C4-2B (cell line): ENCODE measurements at regions not wholly inside any gene's neighbourhood (a gene's known extent, or its start where the extent isn't known, plus 50 kb on each side); places are given as distances from the start of the nearest gene placed in this dataset.

Experiments
- H3K27ac ChIP-seq: fragments of 450-650 bp; 2 replicates; pipeline ENCODE4 v1.5.1; 2017
- ZFX ChIP-seq: fragments of 450-650 bp; IDR thresholded peaks from 2 replicates; pipeline ENCODE4 v1.6.1; 2017
- TF ChIP-seq, protein P1 (sequence below): fragments of 450-650 bp; conservative IDR thresholded peaks from 2 replicates; pipeline ENCODE4 v1.5.1; 2017; ENCODE audit warnings: mild to moderate bottlenecking

DNA sequence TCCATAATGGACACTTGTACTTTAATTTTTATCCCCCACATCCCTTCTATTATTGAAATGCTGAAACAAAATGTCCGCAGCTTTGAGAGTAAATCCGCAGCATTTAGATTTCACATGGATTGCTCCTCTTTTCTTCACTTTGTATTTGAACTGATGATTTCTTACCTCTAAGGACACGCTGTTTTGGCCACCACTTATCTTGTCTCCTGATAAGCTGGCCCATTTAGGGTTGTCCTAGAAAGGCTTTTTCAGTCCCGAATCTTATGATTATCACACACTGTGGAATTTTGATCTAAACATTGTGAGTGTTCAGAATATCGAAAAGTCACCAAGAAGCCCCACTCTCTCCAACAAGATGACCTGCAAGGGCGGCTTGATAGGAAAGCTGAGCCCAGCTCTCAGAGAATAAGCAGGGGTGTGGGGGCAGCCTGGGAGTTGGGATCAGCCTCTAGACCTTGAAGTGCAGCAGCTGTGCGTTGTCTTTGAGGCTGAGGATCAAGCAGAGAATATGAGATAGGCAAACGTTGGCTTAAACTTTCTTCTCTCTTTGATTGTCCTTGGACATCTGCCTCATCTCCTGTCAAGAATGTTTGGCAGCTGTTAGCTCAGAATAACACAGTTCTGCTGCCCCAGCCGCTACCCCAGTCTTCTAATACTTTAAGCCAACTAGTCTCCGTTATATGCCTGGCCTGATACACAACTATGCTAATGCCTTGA is 399.7 kb upstream of the NR2F2 start:
- no peak for TF ChIP-seq ZFX
- H3K27ac ChIP-seq, result no peak overlapping the region

DNA sequence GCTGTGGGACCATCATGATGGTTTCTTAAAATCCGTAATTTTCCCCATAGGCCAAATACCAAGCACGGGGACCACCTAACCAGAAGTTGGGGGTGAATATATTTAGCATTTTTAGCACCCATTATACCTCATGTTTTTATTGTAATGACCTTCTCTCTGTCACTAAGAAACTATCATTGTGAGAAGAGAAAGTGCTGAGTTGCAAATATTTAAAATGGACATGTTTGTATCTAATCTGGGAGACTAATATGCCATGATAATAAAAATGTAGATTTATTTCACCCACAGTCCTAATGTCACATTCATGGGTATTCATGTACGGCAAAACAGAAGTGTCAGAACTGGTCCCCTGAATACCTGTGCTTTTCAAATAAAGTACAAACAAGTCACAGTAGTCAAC is 398.9 kb upstream of the NR2F2 start:
- TF ChIP-seq, protein P1, sequence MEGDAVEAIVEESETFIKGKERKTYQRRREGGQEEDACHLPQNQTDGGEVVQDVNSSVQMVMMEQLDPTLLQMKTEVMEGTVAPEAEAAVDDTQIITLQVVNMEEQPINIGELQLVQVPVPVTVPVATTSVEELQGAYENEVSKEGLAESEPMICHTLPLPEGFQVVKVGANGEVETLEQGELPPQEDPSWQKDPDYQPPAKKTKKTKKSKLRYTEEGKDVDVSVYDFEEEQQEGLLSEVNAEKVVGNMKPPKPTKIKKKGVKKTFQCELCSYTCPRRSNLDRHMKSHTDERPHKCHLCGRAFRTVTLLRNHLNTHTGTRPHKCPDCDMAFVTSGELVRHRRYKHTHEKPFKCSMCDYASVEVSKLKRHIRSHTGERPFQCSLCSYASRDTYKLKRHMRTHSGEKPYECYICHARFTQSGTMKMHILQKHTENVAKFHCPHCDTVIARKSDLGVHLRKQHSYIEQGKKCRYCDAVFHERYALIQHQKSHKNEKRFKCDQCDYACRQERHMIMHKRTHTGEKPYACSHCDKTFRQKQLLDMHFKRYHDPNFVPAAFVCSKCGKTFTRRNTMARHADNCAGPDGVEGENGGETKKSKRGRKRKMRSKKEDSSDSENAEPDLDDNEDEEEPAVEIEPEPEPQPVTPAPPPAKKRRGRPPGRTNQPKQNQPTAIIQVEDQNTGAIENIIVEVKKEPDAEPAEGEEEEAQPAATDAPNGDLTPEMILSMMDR, result no peak
- no peak for TF ChIP-seq ZFX
- no peak overlapping the region for H3K27ac ChIP-seq

DNA sequence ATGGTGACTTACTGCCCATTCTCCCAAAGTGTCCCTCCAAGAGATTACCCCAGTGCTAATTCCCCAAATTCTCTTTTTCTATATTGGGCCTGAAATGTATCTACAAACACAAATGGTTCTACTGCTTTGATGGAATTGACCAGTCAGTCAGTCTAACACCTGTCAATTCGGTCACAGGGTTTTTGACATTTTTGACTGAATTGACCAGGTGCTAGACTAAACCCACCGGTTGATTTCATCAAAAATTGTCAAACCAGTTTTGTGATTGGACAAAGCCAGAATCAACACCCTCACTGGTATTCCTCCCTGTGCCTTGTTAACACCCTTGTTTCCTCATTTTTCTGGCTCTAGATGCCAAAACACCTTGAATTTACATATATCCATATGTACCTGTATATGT is 398.4 kb upstream of the NR2F2 start:
- TF ChIP-seq, protein P1, result no peak
- no peak for TF ChIP-seq ZFX

DNA sequence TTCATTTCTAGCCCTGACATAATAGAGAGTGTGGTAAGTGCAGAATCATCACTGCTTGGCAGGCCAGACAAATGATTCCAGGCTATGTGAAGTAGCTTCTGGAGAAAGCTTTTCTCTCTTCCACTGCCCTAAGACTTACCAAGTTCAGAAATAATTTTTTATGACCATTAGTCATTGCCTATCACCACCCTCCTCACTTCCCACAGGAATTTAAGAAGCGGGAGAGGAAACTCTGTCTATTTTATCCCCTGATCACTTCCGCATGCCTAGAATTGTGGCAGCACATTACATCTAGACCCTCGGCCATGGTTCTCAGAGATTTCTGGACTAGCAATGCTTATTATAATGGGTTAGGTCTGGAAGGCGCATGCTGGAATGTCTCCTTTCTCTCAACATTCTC is 397.8 kb upstream of the NR2F2 start:
- H3K27ac ChIP-seq, result no peak overlapping the region
- TF ChIP-seq, protein P1, result no peak
- no peak for TF ChIP-seq ZFX

More for the DNA sequence above, 398.4 kb upstream of the NR2F2 start:
- no peak overlapping the region for H3K27ac ChIP-seq

DNA sequence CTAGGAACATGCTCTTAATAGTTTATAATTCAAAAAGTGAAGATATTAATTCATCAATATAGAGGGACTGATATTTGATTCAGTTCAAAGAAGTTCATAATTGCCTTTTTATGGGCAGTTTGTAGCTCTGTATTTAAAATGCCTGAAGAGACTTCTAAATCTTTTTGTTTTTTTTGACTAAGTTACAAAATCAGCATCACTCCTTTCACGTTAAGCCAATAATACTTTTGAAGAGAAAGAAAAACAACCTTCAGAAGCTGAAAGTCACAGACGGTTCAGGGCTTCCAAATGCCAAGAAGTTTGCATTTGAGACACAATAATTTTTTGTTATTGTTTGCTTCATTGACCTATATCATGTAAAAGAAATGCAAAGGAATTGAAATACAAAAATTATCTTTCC is 394.6 kb upstream of the NR2F2 start:
- no peak for TF ChIP-seq ZFX
- TF ChIP-seq, protein P1, result no peak
- H3K27ac ChIP-seq, result no peak overlapping the region

DNA sequence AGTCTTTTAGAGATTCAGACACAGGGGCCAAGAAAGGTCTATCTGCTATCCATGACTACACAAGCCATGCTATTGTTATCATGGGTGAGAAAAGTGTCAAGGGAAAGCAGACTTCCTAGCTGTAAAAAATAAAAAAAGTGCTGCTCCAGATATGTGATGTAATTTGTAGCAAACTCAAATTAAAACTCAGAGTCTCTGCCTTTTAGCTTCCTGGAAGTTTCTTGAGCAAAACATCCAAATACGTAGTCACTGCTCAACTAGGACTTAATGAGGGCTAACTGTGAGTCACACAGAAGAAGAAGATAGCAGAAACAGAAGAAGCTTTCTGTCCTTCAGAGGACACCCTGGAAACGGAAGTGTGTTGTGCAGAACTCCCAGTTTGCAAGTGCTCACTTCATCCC is 393.4 kb upstream of the NR2F2 start:
- no peak overlapping the region for H3K27ac ChIP-seq
- TF ChIP-seq ZFX, result no peak
- TF ChIP-seq, protein P1, result no peak

DNA sequence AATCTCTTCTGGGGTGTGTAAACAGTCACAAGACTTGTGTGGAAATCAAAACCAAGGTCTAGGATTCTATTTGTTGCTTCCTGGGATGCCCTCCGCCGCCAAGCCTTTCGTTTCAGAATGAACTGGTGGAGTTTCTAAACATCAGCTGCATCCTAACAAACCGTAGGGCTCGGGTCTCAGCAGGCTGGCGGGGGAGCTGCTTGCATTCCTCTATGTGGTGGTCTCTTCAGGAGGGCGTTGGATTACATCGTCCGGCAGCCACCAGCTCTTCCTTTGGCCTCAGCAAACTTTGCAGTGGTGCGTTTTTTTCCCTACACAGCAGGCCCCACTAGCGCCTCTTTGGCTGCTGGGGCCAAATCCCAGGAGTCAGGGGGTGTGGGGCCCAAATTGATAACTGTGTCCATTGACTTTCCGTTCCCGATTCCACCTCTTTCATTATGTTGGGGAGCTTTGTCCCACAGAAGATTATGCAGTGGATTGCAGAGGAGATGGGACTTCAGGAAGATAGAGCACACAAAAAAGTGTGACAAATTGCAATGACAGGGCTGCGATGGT is 390.0 kb upstream of the NR2F2 start:
- H3K27ac ChIP-seq, result no peak overlapping the region
- TF ChIP-seq ZFX, result no peak
- TF ChIP-seq, protein P1, result no peak

DNA sequence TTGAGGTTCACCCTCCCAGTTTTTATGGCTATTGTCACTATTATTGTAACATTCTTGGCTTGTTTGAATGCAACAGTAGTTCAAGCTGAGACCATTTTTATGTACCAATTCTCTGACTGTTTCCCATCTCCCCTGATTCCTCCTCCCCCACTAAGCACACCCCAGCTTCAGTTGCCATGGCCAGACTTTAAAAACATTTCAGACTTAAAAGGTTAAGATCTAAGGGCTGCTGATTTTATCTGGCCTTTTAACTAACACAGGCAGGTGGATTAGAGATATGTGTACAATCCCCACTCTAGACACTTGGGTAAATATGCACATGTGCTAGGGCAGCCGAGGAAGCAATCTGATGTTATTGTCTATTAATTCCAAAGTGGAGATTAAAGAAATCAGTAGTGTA is 386.3 kb upstream of the NR2F2 start:
- H3K27ac ChIP-seq, result no peak overlapping the region
- TF ChIP-seq, protein P1, result no peak
- no peak for TF ChIP-seq ZFX
